ENCODE measurements at regions not wholly inside any gene's neighbourhood (a gene's known extent, or its start where the extent isn't known, plus 50 kb on each side); places are given as distances from the start of the nearest gene placed in this dataset.

DNA sequence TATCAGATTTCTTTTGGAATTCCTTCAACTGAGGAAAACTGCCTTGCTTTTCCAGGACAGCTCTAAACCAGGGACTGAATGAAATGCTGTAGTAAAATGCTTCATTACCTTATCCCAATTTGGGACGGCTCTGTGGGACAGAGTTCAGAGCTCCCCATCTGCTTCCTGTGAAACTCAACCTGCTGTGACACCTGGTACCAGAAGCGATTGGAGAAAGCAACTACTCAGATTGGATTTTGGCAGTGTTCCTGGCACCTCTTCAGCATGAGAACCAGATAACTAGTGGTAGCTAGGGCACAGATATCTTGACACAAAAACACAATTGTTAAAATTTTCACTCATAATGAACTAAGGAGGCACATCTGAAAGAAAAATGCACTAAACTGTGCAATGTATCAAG lies 539.1 kb downstream of the SI start:
- no peak for DNase-seq

- no peak for DNase-seq
Observed at GRCh38 chr3:164537485-164537884, 540.8 kb downstream of the SI start.

GRCh38 chr3:164533275-164533674 lies 545.0 kb downstream of the SI start:
- DNase-seq, result no peak

GRCh38 chr3:164526250-164526649 lies 552.0 kb downstream of the SI start:
- no peak for DNase-seq

GRCh38 chr3:164524201-164524600 lies 554.1 kb downstream of the SI start:
- DNase-seq, result no peak

- DNase-seq, result no peak
Observed at GRCh38 chr3:164522073-164522763, 556.1 kb downstream of the SI start.

GRCh38 chr3:164521644-164522043 lies 556.7 kb downstream of the SI start:
- no peak for DNase-seq

DNA sequence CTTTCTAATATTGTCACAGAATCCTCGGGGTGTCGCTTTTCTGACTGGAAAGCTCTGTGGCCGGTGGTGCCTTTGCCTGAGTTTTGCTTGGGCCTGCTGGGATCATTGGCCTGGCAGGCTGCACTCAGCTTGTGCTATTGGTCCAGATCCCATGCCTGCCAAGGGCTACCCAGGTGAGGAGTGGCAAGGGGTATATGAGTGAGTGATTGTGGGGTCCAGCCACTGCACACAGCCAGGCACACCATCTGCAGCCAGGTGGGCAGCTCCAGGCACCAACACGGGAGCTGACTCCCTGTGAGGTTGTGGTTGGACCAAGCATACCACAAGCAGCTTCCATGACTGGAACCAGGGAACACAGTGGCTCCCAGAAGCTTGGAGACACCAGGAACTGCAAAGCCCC lies 557.2 kb downstream of the SI start:
- no peak for DNase-seq

DNA sequence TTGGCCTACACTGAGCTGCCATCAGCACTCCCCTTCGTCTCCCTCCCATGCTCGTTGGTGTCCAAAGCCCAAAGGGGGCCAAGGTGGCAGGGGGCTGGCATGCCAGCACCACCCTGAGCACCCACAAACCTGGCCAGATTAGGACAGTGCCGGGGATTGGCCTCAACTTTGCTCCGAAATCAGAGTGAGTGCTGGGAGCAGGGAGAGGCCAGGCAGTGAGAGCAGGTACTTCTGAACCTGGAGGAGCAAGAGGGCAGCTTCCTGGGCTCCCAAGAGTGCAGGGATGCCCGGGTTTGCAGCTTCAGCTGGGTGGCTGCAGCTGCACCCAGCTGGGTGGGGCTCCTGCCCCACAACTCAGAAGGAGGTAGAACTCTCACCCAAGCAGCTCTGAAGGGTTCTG lies 563.0 kb downstream of the SI start:
- DNase-seq, result no peak

DNA sequence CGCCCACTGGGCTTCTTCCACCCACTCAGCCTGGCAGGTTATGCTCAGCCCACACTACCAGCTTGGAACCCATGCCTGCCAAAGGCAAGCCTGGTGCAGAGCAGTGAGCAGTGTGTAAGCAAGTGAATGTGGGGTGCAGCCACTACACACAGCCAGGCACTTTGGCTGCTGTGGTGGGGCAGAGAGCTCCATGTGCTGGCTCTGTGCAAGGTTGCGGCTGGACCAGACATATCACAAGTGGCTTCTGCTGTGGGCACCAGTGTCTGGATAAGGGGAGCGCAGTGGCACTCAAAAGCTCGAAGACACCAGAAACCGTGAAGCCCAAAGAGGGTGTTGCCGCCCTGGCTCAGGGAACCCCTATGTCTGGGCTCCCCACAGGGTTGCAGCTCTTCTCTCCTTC lies 563.7 kb downstream of the SI start:
- DNase-seq, result no peak

- DNase-seq, result no peak
Observed at GRCh38 chr3:164507886-164508285, 570.4 kb downstream of the SI start.

GRCh38 chr3:164498917-164499316 lies 579.4 kb downstream of the SI start:
- DNase-seq, result no peak

- DNase-seq, result no peak
Observed at GRCh38 chr3:164488893-164489292, 589.4 kb downstream of the SI start.

DNA sequence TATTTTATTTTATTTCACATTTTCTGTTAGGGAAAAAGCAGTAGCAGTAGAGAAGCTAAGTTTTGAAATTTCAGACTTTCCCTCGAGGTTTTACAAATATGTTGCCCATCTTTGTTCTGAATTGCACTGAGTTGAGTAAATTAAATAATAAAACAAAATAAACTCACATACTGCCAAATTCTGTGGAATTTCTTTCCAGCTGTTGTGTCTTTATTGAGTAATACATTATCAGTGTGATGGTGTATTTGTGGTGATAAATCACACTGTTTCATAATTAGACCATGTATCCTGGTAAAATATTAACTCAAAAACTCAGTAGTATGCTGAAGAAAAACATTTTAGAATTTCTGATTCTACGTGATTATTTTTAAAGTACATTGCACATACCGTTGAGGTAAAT lies 592.1 kb downstream of the SI start:
- DNase-seq, result no peak

- DNase-seq, result no peak
Observed at GRCh38 chr3:164479978-164480377, 598.3 kb downstream of the SI start.

DNA sequence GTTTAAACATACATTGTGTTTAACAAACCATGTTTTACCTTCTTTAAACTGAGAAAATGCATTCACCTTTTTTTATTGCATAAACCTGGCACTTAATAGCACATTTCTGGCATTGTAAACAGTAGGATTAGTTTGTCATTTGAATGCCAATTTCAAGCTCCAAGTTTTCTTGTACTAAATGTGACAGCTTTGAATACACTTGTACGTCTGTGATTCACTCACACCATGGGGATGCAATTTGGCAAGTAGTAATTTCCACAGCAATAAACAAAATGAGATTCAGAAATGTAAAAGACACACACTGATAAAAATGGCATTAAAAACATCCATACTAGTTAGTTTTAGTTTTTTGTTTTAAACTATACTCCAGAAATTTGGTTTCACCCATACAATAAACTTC lies 598.9 kb downstream of the SI start:
- DNase-seq, result no peak

DNA sequence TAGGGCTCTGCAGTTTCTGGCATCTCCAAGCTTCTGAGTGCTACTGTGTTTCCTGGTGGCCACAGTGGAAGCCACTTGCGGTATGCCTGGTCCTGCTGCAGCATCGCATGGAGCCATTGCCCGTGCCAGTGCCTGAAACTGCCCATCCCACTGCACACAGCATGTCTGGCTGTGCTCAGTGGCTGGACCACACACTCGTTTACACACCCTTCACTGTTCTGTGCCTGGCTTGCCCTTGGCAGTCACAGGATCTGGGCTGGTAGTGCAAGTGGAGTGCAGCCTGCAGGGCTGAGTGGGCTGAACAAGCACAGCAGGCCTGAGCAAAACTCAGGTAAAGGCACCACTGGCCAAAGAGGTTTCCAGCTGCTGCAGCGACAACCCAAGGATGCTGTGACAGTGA lies 600.0 kb downstream of the SI start:
- no peak for DNase-seq

DNA sequence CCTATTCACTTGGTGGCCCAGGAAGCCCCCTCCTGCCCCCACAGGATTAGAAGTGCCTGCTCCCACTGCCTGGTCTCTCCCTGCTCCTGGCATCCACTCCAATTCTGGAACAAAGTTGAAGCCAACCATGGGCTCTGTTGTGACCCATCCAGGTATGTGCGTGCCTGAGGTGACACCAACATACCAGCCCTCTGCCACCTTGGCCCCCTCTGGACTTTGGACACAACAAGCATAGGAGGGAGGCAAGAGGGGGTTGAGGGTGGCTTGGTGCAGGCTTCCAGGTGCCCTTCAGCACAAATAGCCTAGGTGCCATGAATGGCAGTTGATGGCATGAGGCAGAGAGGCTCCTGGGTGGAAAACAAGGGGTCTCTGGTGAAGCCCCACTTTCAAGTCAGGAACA lies 600.9 kb downstream of the SI start:
- DNase-seq, result no peak

DNA sequence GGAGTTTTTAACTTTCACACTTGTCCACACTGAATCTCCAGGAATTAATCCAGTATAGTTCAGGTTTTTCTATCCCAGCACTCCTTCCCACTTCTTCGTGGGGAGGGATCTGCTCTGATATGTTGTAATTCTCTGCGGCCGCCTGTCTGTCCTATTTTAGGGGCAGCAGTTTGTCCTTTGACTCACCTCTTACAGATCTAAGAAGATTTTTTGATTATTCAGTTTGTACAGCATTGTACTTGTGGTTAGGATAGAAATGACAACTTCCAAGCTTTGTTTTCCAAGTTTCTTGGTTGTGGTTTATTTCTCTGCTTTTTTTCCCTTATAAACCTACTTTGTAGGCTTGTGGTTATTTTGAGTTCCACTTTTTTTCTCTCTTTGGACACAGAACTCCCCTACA lies 601.7 kb downstream of the SI start:
- no peak for DNase-seq

DNA sequence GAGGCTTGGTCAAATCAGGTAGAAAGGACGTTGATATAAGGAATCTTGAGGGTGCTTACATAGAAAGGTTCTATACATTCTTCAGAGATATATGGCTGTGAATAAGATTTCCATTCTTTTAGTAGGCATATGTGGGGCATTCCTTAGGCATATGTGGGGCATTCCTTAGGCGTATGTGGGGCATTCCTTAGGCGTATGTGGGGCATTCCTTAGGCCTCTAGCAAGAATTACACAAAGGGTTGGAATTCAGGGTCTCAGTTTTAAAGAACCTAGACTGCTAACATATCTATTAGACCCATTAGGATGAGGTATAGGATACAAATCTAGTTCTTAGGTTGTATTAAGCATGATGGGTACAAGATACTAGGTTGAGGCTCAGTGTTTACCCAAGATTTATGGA lies 607.8 kb downstream of the SI start:
- DNase-seq, result no peak

DNA sequence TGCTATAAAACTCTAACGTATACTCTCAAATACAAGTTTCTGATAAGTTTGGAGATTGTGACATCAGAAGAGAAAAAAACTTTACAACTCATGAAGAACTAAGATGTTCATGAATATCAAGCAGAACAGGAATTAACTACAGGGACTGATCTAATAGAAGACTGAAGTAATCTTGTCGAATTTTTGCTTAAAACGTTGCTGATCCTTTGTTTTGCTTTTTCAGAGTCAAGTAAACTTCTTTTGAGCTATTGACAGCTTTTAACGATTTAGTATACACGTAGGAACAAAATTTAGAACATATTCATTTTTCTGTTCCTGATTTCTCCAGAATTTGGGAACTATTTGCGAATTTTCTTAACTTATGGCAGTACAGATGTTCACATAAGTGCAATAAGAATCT lies 610.2 kb downstream of the SI start:
- DNase-seq, result no peak

DNA sequence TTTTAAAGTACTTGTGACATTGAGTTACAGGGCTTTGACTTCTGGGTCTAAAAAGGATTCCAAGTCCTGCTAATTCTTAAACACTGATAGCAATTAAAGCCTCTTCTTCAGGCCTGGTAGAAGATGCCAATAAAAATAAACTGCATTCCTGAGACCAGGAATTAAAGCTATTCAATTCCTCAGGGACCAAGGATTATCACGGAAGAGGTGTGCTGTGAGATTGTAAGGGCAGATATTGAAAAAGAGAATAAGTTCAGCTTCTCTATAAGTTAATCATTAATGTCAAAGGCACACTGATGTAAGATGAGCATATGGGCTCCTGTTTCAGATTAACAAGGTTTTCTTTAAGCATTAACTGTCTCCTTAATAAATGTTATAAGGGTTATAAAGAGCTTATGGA lies 611.3 kb downstream of the SI start:
- DNase-seq, result no peak

DNA sequence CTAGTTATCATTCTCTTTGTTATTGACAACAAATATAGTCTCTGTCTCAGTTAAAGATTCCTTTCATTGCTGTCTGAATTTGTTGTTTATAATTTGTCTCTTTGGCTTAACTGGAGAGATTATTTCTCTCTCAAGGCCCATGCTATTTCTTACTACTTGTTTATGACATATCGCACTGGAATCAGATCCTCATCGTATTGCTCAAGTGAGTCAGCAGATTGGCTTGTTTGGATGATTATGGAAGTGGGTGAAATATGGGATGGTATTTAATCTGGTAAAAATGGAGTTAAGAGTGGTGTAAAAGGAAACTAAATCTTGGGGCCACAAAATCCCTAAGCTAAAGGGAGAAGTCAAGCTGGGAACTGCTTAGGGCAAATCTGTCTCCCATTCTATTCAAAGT lies 613.1 kb downstream of the SI start:
- DNase-seq, result no peak

DNA sequence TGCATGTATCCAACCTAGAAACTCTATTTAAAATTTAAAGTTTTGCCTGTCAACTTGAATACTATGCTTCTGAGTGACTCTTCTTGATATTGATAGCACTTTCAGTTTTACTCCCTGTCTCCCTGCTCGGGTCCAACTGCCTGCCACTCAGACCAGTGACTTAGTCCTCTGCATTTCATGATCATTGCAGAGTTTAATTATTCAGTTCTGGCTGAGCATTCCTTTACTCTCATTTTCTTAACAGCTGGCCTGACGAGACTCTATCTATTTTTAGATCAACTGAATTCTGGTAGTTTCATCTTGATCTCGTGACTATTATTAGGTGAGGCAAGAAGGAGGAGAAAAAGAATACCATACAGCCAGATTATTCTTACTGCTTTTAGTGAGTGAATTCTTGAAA lies 617.4 kb downstream of the SI start:
- DNase-seq, result no peak

GRCh38 chr3:164459521-164460151 lies 618.7 kb downstream of the SI start:
- DNase-seq, result no peak
